ENCODE measurements at regions not wholly inside any gene's neighbourhood (a gene's known extent, or its start where the extent isn't known, plus 50 kb on each side); places are given as distances from the start of the nearest gene placed in this dataset.

DNA sequence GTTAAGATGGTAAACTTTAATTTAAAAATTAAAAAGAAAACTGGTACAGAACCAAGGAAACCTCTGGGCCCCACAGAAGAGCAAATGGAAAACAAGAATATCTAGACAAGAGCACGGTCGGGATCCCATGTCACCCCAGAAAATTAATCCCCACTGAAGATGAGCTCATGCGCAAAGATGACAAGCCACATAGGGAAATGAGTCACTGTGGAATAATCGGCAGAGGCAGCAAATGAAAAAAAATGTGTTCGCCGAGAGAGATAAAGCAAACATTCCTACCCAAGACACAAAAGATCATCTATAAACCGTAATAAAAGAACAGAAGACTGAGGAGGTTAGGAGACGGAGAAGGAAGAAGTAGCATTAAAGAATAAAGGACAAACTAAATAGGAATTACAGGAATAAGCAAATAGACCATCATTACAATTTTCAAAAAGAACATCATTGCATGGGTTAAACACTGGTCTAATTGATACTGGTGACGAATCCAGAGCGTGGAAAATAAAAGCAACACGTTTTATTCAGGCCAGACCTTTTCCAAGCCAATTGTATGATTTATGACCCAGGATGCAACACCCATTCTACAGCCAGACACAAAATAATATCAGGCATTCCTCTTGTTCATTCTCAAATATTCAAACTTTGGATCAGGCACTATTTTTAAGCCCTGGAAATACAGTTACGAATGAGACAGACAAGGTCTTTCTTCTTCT lies 138.0 kb upstream of the ARID1B start:
- TF ChIP-seq CTCF (IDR thresholded peaks at IDR 0.05), result no peak
- no peak for TF ChIP-seq POLR2A (IDR thresholded peaks at IDR 0.05)
